GM12892 (cell line): ENCODE measurements at regions not wholly inside any gene's neighbourhood (a gene's known extent, or its start where the extent isn't known, plus 50 kb on each side); places are given as distances from the start of the nearest gene placed in this dataset.

Experiments used
- DNase-seq: peaks from one replicate; pipeline ENCODE4 v3.0.0; 2011; ENCODE audit not compliant: insufficient read length
- FAIRE-seq: peaks from 2 replicates; lab custom pipeline; 2011; peaks lifted over from hg19 to GRCh38; lab: Jason Lieb, UNC
- POLR2A ChIP-seq: IDR thresholded peaks from 2 replicates; pipeline ENCODE4 v1.6.1; 2011; ENCODE audit warnings: low read depth, low read length, control low read depth
- POLR2AphosphoS5 ChIP-seq: IDR thresholded peaks from 2 replicates; pipeline ENCODE4 v1.6.1; 2011; ENCODE audit warnings: low read depth, low read length, control low read depth
- TAF1 ChIP-seq: IDR thresholded peaks from 2 replicates; pipeline ENCODE4 v1.6.1; 2011; ENCODE audit warnings: low read depth, mild to moderate bottlenecking, control low read depth, low read length, borderline replicate concordance

GRCh38 chr6:45830441-45831139 lies 185.1 kb downstream of the CLIC5 start:
- FAIRE-seq (peak; percentile 96), DNase-seq (peak; percentile 39)
- TF ChIP-seq POLR2AphosphoS5 (no peak), TAF1 (no peak), POLR2A (no peak)

- DNase-seq (no peak), FAIRE-seq (peak; percentile 24)
- no peak for TF ChIP-seq TAF1
- no peak for TF ChIP-seq POLR2AphosphoS5
- TF ChIP-seq POLR2A: no peak
Measured at GRCh38 chr6:45829873-45830272, 185.8 kb downstream of the CLIC5 start.

- TF ChIP-seq POLR2AphosphoS5 (no peak), TAF1 (no peak), POLR2A (no peak)
- no peak for DNase-seq
- no peak for FAIRE-seq
Measured at GRCh38 chr6:45827952-45828530, 187.6 kb downstream of the CLIC5 start.

- DNase-seq (no peak), FAIRE-seq (no peak)
- TF ChIP-seq POLR2A (no peak), POLR2AphosphoS5 (no peak), TAF1 (no peak)
Measured at GRCh38 chr6:45822873-45823272, 192.8 kb downstream of the CLIC5 start.

- DNase-seq: no peak
- FAIRE-seq: no peak
- TF ChIP-seq TAF1 (no peak), POLR2AphosphoS5 (no peak), POLR2A (no peak)
Measured at GRCh38 chr6:45822246-45822812, 193.3 kb downstream of the CLIC5 start.

- TF ChIP-seq POLR2AphosphoS5 (no peak), TAF1 (no peak), POLR2A (no peak)
- DNase-seq (no peak), FAIRE-seq (no peak)
Measured at GRCh38 chr6:45818655-45819054, 197.0 kb downstream of the CLIC5 start.

- FAIRE-seq (no peak), DNase-seq (no peak)
- no peak for TF ChIP-seq TAF1
Measured at GRCh38 chr6:45816674-45817297, 198.9 kb downstream of the CLIC5 start.

GRCh38 chr6:45815466-45816125 lies 200.1 kb downstream of the CLIC5 start:
- TF ChIP-seq POLR2AphosphoS5 (no peak), POLR2A (no peak), TAF1 (no peak)
- no peak for FAIRE-seq
- no peak for DNase-seq

GRCh38 chr6:45814772-45815171 lies 200.9 kb downstream of the CLIC5 start:
- no peak for FAIRE-seq
- no peak for DNase-seq
- no peak for TF ChIP-seq TAF1
- TF ChIP-seq POLR2AphosphoS5: no peak
- no peak for TF ChIP-seq POLR2A

- no peak for FAIRE-seq
Measured at GRCh38 chr6:45813943-45814342, 201.7 kb downstream of the CLIC5 start.

GRCh38 chr6:45812922-45813321 lies 202.7 kb downstream of the CLIC5 start:
- TF ChIP-seq TAF1 (no peak), POLR2AphosphoS5 (no peak), POLR2A (no peak)

More at GRCh38 chr6:45813943-45814342, 201.7 kb downstream of the CLIC5 start:
- no peak for DNase-seq
- TF ChIP-seq TAF1: no peak
- no peak for TF ChIP-seq POLR2AphosphoS5
- no peak for TF ChIP-seq POLR2A

GRCh38 chr6:45808917-45809316 lies 206.7 kb downstream of the CLIC5 start:
- TF ChIP-seq POLR2A: no peak
- no peak for TF ChIP-seq POLR2AphosphoS5
- FAIRE-seq (no peak), DNase-seq (no peak)

More at GRCh38 chr6:45812922-45813321, 202.7 kb downstream of the CLIC5 start:
- DNase-seq: no peak
- FAIRE-seq: no peak
